Activated CD8-positive, alpha-beta T cell treated with anti-CD3 and anti-CD28 coated beads for 36 hours (primary cell): ENCODE measurements at regions not wholly inside any gene's neighbourhood (a gene's known extent, or its start where the extent isn't known, plus 50 kb on each side); places are given as distances from the start of the nearest gene placed in this dataset.
"Not testable (repeated sequence)": the region's sequence is repeated elsewhere in the genome, so short reads cannot be mapped to it uniquely, and the experiment has no call there.

ENCODE experiments used
- ATAC-seq: fragments of 200-7000 bp; cut with Tn5 transposase; one replicate; pipeline ENCODE4 v1.10.0; 2021; ENCODE audit warnings: mild to moderate bottlenecking, moderate library complexity
- CTCF ChIA-PET: fragments of 350-600 bp; sonication (Branson Sonifier 250); formaldehyde crosslinking; loops from one replicate; lab custom pipeline; 2021; ENCODE audit warnings: antibody characterized with exemption; lab: Charles Lee
- POLR2A ChIA-PET: fragments of 350-600 bp; sonication (Branson Sonifier 250); formaldehyde crosslinking; loops from one replicate; lab custom pipeline; 2021; ENCODE audit warnings: antibody characterized with exemption; lab: Charles Lee
- DNase-seq: peaks from one replicate; pipeline ENCODE4 v3.0.0-alpha.2; 2020
- H3K27ac Mint-ChIP-seq: one replicate; pipeline ENCODE4 v1.8.0; 2021; ENCODE audit warnings: mild to moderate bottlenecking, mixed read lengths
- H3K27me3 Mint-ChIP-seq: one replicate; pipeline ENCODE4 v1.8.0; 2021; ENCODE audit warnings: mixed read lengths
- H3K36me3 Mint-ChIP-seq: one replicate; pipeline ENCODE4 v1.8.0; 2021; ENCODE audit warnings: low read depth, mixed read lengths
- H3K4me1 Mint-ChIP-seq: one replicate; pipeline ENCODE4 v1.8.0; 2021; ENCODE audit warnings: low read depth, mixed read lengths
- H3K4me3 Mint-ChIP-seq: one replicate; pipeline ENCODE4 v1.8.0; 2021; ENCODE audit warnings: mild to moderate bottlenecking, moderate library complexity, mixed read lengths
- H3K9me3 Mint-ChIP-seq: one replicate; pipeline ENCODE4 v1.8.0; 2021; ENCODE audit warnings: mixed read lengths
- CTCF ChIP-seq: fragments of 200-600 bp; IDR thresholded peaks from one replicate; pipeline ENCODE4 v1.8.0; 2022; ENCODE audit warnings: antibody characterized with exemption, mild to moderate bottlenecking
- intact Hi-C: fragments of 100-400 bp; cut with micrococcal nuclease; formaldehyde crosslinking; loops from one replicate; pipeline ENCODE4 v1.10.0; 2022

GRCh38 chr2:219864154-219864553 is 236.7 kb downstream of the SLC4A3 start:
- POLR2A ChIA-PET = no interaction called here
- H3K36me3 Mint-ChIP-seq = no peaks in the 10 kb centered on the region
- intact Hi-C loops = no loop called here

GRCh38 chr2:219868635-219869034 is 241.2 kb downstream of the SLC4A3 start:
- Mint-ChIP-seq H3K36me3 (no peaks in the 10 kb centered on the region), H3K4me3 (no peak overlapping the region), H3K4me1 (no peaks in the 10 kb centered on the region), H3K27me3 (no peaks in the 10 kb centered on the region), H3K27ac (no peak overlapping the region), H3K9me3 (no peaks in the 10 kb centered on the region)
- POLR2A ChIA-PET = no interaction called here
- DNase-seq (no peak), ATAC-seq (no peak)
- CTCF ChIA-PET = interaction anchor here (0.7 kb wide), 1 partner anchor 62 kb away, joined by 3 read pairs; no protein-coding TSS in a partner anchor
- intact Hi-C loops = no loop called here
- TF ChIP-seq CTCF = no peak

More at GRCh38 chr2:219864154-219864553, 236.7 kb downstream of the SLC4A3 start:
- no peak for TF ChIP-seq CTCF
- H3K27ac Mint-ChIP-seq = no peak overlapping the region
- ATAC-seq = no peak
- CTCF ChIA-PET = no interaction called here
- H3K9me3 Mint-ChIP-seq = no peaks in the 10 kb centered on the region
- no peak overlapping the region for H3K4me3 Mint-ChIP-seq
- H3K27me3 Mint-ChIP-seq = peaks cover 1% of the 10 kb centered on the region
- H3K4me1 Mint-ChIP-seq = no peaks in the 10 kb centered on the region
- DNase-seq = no peak

GRCh38 chr2:219870041-219870440 is 242.6 kb downstream of the SLC4A3 start:
- no peak for TF ChIP-seq CTCF
- POLR2A ChIA-PET = no interaction called here

GRCh38 chr2:219871351-219871750 is 243.9 kb downstream of the SLC4A3 start:
- H3K27ac Mint-ChIP-seq = no peak overlapping the region
- CTCF ChIA-PET = no interaction called here
- ATAC-seq (no peak), DNase-seq (no peak)
- H3K27me3 Mint-ChIP-seq = no peaks in the 10 kb centered on the region
- no peak for TF ChIP-seq CTCF
- POLR2A ChIA-PET = no interaction called here
- intact Hi-C loops = no loop called here
- no peaks in the 10 kb centered on the region for H3K9me3 Mint-ChIP-seq
- H3K4me1 Mint-ChIP-seq = no peaks in the 10 kb centered on the region
- H3K36me3 Mint-ChIP-seq = no peaks in the 10 kb centered on the region
- H3K4me3 Mint-ChIP-seq = no peak overlapping the region

More at GRCh38 chr2:219870041-219870440, 242.6 kb downstream of the SLC4A3 start:
- intact Hi-C loops = no loop called here
- ATAC-seq (no peak), DNase-seq (no peak)
- H3K27ac Mint-ChIP-seq = no peak overlapping the region
- CTCF ChIA-PET = no interaction called here
- H3K4me1 Mint-ChIP-seq = no peaks in the 10 kb centered on the region
- no peaks in the 10 kb centered on the region for H3K27me3 Mint-ChIP-seq
- no peak overlapping the region for H3K4me3 Mint-ChIP-seq
- no peaks in the 10 kb centered on the region for H3K9me3 Mint-ChIP-seq
- no peaks in the 10 kb centered on the region for H3K36me3 Mint-ChIP-seq

- no peak overlapping the region for H3K27ac Mint-ChIP-seq
- no peak for TF ChIP-seq CTCF
- H3K36me3 Mint-ChIP-seq = no peaks in the 10 kb centered on the region
- no peaks in the 10 kb centered on the region for H3K27me3 Mint-ChIP-seq
- H3K9me3 Mint-ChIP-seq = no peaks in the 10 kb centered on the region
- H3K4me3 Mint-ChIP-seq = no peak overlapping the region
- DNase-seq (no peak), ATAC-seq (no peak)
- no peaks in the 10 kb centered on the region for H3K4me1 Mint-ChIP-seq
- POLR2A ChIA-PET = no interaction called here
- intact Hi-C loops = no loop called here
- CTCF ChIA-PET = no interaction called here
Observed at GRCh38 chr2:219875036-219875435, 247.6 kb downstream of the SLC4A3 start.

GRCh38 chr2:219875986-219876385 is 248.6 kb downstream of the SLC4A3 start:
- H3K4me3 Mint-ChIP-seq, H3K27ac Mint-ChIP-seq, H3K4me1 Mint-ChIP-seq, H3K36me3 Mint-ChIP-seq, ATAC-seq, intact Hi-C loops, POLR2A ChIA-PET, H3K27me3 Mint-ChIP-seq, CTCF ChIA-PET, H3K9me3 Mint-ChIP-seq, DNase-seq: not testable (repeated sequence)
